GM23338 (cell line): ENCODE measurements at regions not wholly inside any gene's neighbourhood (a gene's known extent, or its start where the extent isn't known, plus 50 kb on each side); places are given as distances from the start of the nearest gene placed in this dataset.

Source experiments
- ATAC-seq: fragments of 200-7000 bp; cut with Tn5 transposase; 3 replicates; pipeline ENCODE4 v1.9.1; 2020
- DNase-seq: peaks from one replicate; pipeline ENCODE4 v3.0.0-alpha.2; 2015; ENCODE audit warnings: low spot score
- H2AFZ ChIP-seq: fragments of 200-600 bp; sonication (generic); 2 replicates; pipeline ENCODE4 v1.8.0; 2016; ENCODE audit warnings: antibody characterized with exemption, mild to moderate bottlenecking, moderate library complexity
- H3F3A ChIP-seq: fragments of 200-600 bp; sonication (generic); replicated peaks from 2 replicates; pipeline ENCODE4 v1.8.0; 2017; ENCODE audit warnings: antibody characterized with exemption, mixed run types, low read depth
- H3K27ac ChIP-seq: fragments of 200-600 bp; sonication (generic); 2 replicates; pipeline ENCODE4 v1.6.1; 2016; ENCODE audit warnings: low read depth
- H3K27me3 ChIP-seq: fragments of 200-600 bp; sonication (generic); 2 replicates; pipeline ENCODE4 v1.8.0; 2016; ENCODE audit warnings: mild to moderate bottlenecking, mixed run types, moderate library complexity; ENCODE audit not compliant: insufficient read depth
- H3K36me3 ChIP-seq: fragments of 200-600 bp; sonication (generic); 2 replicates; pipeline ENCODE4 v1.8.0; 2016; ENCODE audit warnings: mild to moderate bottlenecking; ENCODE audit not compliant: insufficient read depth
- H3K4me1 ChIP-seq: fragments of 200-600 bp; sonication (generic); 2 replicates; pipeline ENCODE4 v1.8.0; 2016; ENCODE audit warnings: mild to moderate bottlenecking, moderate library complexity; ENCODE audit not compliant: insufficient read depth
- H3K4me2 ChIP-seq: fragments of 200-600 bp; sonication (generic); 2 replicates; pipeline ENCODE4 v1.7.1; 2017; ENCODE audit warnings: mixed run types
- H3K4me3 ChIP-seq: fragments of 200-600 bp; sonication (generic); 2 replicates; pipeline ENCODE4 v1.6.1; 2016; ENCODE audit warnings: mixed run types
- H3K79me2 ChIP-seq: fragments of 200-600 bp; sonication (generic); replicated peaks from 2 replicates; pipeline ENCODE4 v1.8.0; 2017; ENCODE audit warnings: mild to moderate bottlenecking; ENCODE audit not compliant: insufficient read depth
- H3K9me2 ChIP-seq: fragments of 200-600 bp; sonication (generic); 2 replicates; pipeline ENCODE4 v1.8.0; 2017; ENCODE audit not compliant: insufficient read depth
- H4K20me1 ChIP-seq: fragments of 200-600 bp; sonication (generic); replicated peaks from 2 replicates; pipeline ENCODE4 v1.8.0; 2017; ENCODE audit warnings: mild to moderate bottlenecking; ENCODE audit not compliant: insufficient read depth
- H3K27ac Mint-ChIP-seq: 2 replicates; pipeline ENCODE4 v1.8.0; 2020; ENCODE audit warnings: inconsistent platforms, mild to moderate bottlenecking, moderate library complexity, mixed read lengths
- H3K27me3 Mint-ChIP-seq: 3 replicates; pipeline ENCODE4 v1.8.0; 2022; ENCODE audit warnings: low read depth, mild to moderate bottlenecking, moderate library complexity, mixed read lengths, inconsistent platforms; ENCODE audit not compliant: insufficient read depth, poor library complexity
- H3K36me3 Mint-ChIP-seq: 3 replicates; pipeline ENCODE4 v1.8.0; 2021; ENCODE audit warnings: low read depth, mild to moderate bottlenecking, inconsistent platforms, moderate library complexity, mixed read lengths
- H3K4me1 Mint-ChIP-seq: 3 replicates; pipeline ENCODE4 v1.8.0; 2020; ENCODE audit warnings: mild to moderate bottlenecking, inconsistent platforms, mixed read lengths
- H3K4me3 Mint-ChIP-seq: 3 replicates; pipeline ENCODE4 v1.8.0; 2021; ENCODE audit warnings: moderate library complexity, mild to moderate bottlenecking, inconsistent platforms, mixed read lengths
- H3K9me3 Mint-ChIP-seq: 3 replicates; pipeline ENCODE4 v1.8.0; 2020; ENCODE audit warnings: moderate library complexity, mild to moderate bottlenecking, inconsistent platforms, mixed read lengths
- CREB1 ChIP-seq: fragments of 250-450 bp; sonication (Bioruptor Pico); IDR thresholded peaks from 2 replicates; pipeline ENCODE4 v1.5.0; 2020; ENCODE audit warnings: low read depth, mild to moderate bottlenecking, moderate library complexity
- EZH2 ChIP-seq: fragments of 200-600 bp; sonication (generic); IDR thresholded peaks from one replicate; pipeline ENCODE4 v1.8.0; 2017; ENCODE audit warnings: antibody characterized with exemption, mild to moderate bottlenecking, low read depth; ENCODE audit not compliant: unreplicated experiment
- EZH2phosphoT487 ChIP-seq: fragments of 200-600 bp; sonication (generic); IDR thresholded peaks from one replicate; pipeline ENCODE4 v1.8.1; 2018; ENCODE audit warnings: antibody characterized with exemption; ENCODE audit not compliant: unreplicated experiment
- JUNB ChIP-seq: IDR thresholded peaks from one replicate; pipeline ENCODE4 v1.6.1; 2016; ENCODE audit warnings: antibody characterized with exemption; ENCODE audit not compliant: unreplicated experiment
- NANOG ChIP-seq: IDR thresholded peaks from 2 replicates; pipeline ENCODE4 v1.6.1; 2016; ENCODE audit warnings: antibody characterized with exemption, borderline replicate concordance
- POLR2AphosphoS5 ChIP-seq: IDR thresholded peaks from 2 replicates; pipeline ENCODE4 v1.6.1; 2016; ENCODE audit warnings: antibody characterized with exemption, low read depth
- STAT1 ChIP-seq: IDR thresholded peaks from one replicate; pipeline ENCODE4 v1.6.1; 2016; ENCODE audit warnings: antibody characterized with exemption; ENCODE audit not compliant: unreplicated experiment
- ZNF114 ChIP-seq: fragments of 250-450 bp; sonication (Bioruptor Pico); IDR thresholded peaks from 2 replicates; pipeline ENCODE4 v1.5.0; 2020; ENCODE audit warnings: mild to moderate bottlenecking, moderate library complexity
- ZNF331 ChIP-seq: fragments of 250-450 bp; sonication (Bioruptor Pico); IDR thresholded peaks from 2 replicates; pipeline ENCODE4 v1.5.0; 2020; ENCODE audit warnings: low read depth, mild to moderate bottlenecking, moderate library complexity
- TF ChIP-seq, protein P1 (sequence below): IDR thresholded peaks from 2 replicates; pipeline ENCODE4 v1.6.1; 2016; ENCODE audit warnings: antibody characterized with exemption
- TF ChIP-seq, protein P2 (sequence below): IDR thresholded peaks from one replicate; pipeline ENCODE4 v1.6.1; 2018; ENCODE audit warnings: antibody characterized with exemption; ENCODE audit not compliant: unreplicated experiment
- TF ChIP-seq, protein P3 (sequence below), 2 experiments: fragments of 200-600 bp in 1 of 2; sonication (generic) in 1 of 2; conservative IDR thresholded peaks; 2 replicates each; pipeline versions ENCODE4 v1.5.1 to v1.6.1; 2016 to 2017; ENCODE audit warnings: antibody characterized with exemption in 2 of 2, low read depth in 2 of 2, mild to moderate bottlenecking in 2 of 2, moderate library complexity in 1 of 2
- TF ChIP-seq, protein P4 (sequence below): fragments of 250-450 bp; sonication (Bioruptor Pico); IDR thresholded peaks from 2 replicates; pipeline ENCODE4 v1.5.0; 2020; ENCODE audit warnings: mild to moderate bottlenecking, moderate library complexity

GRCh38 chr10:52999681-53000080 is 227.1 kb upstream of the MBL2 start:
- H3K36me3 ChIP-seq = no peaks in the 10 kb centered on the region
- H3K4me2 ChIP-seq = no peak overlapping the region
- TF ChIP-seq EZH2phosphoT487 (no peak), CREB1 (CRISPR knock-in tag) (no peak), EZH2 (no peak), JUNB (no peak), ZNF331 (CRISPR knock-in tag) (no peak), POLR2AphosphoS5 (no peak), ZNF114 (CRISPR knock-in tag) (no peak), STAT1 (no peak), NANOG (no peak)
- TF ChIP-seq, protein P1, sequence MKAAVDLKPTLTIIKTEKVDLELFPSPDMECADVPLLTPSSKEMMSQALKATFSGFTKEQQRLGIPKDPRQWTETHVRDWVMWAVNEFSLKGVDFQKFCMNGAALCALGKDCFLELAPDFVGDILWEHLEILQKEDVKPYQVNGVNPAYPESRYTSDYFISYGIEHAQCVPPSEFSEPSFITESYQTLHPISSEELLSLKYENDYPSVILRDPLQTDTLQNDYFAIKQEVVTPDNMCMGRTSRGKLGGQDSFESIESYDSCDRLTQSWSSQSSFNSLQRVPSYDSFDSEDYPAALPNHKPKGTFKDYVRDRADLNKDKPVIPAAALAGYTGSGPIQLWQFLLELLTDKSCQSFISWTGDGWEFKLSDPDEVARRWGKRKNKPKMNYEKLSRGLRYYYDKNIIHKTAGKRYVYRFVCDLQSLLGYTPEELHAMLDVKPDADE = no peak
- TF ChIP-seq, protein P2, sequence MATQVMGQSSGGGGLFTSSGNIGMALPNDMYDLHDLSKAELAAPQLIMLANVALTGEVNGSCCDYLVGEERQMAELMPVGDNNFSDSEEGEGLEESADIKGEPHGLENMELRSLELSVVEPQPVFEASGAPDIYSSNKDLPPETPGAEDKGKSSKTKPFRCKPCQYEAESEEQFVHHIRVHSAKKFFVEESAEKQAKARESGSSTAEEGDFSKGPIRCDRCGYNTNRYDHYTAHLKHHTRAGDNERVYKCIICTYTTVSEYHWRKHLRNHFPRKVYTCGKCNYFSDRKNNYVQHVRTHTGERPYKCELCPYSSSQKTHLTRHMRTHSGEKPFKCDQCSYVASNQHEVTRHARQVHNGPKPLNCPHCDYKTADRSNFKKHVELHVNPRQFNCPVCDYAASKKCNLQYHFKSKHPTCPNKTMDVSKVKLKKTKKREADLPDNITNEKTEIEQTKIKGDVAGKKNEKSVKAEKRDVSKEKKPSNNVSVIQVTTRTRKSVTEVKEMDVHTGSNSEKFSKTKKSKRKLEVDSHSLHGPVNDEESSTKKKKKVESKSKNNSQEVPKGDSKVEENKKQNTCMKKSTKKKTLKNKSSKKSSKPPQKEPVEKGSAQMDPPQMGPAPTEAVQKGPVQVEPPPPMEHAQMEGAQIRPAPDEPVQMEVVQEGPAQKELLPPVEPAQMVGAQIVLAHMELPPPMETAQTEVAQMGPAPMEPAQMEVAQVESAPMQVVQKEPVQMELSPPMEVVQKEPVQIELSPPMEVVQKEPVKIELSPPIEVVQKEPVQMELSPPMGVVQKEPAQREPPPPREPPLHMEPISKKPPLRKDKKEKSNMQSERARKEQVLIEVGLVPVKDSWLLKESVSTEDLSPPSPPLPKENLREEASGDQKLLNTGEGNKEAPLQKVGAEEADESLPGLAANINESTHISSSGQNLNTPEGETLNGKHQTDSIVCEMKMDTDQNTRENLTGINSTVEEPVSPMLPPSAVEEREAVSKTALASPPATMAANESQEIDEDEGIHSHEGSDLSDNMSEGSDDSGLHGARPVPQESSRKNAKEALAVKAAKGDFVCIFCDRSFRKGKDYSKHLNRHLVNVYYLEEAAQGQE = no peak
- TF ChIP-seq, protein P3, sequence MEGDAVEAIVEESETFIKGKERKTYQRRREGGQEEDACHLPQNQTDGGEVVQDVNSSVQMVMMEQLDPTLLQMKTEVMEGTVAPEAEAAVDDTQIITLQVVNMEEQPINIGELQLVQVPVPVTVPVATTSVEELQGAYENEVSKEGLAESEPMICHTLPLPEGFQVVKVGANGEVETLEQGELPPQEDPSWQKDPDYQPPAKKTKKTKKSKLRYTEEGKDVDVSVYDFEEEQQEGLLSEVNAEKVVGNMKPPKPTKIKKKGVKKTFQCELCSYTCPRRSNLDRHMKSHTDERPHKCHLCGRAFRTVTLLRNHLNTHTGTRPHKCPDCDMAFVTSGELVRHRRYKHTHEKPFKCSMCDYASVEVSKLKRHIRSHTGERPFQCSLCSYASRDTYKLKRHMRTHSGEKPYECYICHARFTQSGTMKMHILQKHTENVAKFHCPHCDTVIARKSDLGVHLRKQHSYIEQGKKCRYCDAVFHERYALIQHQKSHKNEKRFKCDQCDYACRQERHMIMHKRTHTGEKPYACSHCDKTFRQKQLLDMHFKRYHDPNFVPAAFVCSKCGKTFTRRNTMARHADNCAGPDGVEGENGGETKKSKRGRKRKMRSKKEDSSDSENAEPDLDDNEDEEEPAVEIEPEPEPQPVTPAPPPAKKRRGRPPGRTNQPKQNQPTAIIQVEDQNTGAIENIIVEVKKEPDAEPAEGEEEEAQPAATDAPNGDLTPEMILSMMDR (conservative IDR thresholded peaks at IDR 0.05; ENCODE audit: low read depth in 2 of 2) = no peak
- TF ChIP-seq, protein P4, sequence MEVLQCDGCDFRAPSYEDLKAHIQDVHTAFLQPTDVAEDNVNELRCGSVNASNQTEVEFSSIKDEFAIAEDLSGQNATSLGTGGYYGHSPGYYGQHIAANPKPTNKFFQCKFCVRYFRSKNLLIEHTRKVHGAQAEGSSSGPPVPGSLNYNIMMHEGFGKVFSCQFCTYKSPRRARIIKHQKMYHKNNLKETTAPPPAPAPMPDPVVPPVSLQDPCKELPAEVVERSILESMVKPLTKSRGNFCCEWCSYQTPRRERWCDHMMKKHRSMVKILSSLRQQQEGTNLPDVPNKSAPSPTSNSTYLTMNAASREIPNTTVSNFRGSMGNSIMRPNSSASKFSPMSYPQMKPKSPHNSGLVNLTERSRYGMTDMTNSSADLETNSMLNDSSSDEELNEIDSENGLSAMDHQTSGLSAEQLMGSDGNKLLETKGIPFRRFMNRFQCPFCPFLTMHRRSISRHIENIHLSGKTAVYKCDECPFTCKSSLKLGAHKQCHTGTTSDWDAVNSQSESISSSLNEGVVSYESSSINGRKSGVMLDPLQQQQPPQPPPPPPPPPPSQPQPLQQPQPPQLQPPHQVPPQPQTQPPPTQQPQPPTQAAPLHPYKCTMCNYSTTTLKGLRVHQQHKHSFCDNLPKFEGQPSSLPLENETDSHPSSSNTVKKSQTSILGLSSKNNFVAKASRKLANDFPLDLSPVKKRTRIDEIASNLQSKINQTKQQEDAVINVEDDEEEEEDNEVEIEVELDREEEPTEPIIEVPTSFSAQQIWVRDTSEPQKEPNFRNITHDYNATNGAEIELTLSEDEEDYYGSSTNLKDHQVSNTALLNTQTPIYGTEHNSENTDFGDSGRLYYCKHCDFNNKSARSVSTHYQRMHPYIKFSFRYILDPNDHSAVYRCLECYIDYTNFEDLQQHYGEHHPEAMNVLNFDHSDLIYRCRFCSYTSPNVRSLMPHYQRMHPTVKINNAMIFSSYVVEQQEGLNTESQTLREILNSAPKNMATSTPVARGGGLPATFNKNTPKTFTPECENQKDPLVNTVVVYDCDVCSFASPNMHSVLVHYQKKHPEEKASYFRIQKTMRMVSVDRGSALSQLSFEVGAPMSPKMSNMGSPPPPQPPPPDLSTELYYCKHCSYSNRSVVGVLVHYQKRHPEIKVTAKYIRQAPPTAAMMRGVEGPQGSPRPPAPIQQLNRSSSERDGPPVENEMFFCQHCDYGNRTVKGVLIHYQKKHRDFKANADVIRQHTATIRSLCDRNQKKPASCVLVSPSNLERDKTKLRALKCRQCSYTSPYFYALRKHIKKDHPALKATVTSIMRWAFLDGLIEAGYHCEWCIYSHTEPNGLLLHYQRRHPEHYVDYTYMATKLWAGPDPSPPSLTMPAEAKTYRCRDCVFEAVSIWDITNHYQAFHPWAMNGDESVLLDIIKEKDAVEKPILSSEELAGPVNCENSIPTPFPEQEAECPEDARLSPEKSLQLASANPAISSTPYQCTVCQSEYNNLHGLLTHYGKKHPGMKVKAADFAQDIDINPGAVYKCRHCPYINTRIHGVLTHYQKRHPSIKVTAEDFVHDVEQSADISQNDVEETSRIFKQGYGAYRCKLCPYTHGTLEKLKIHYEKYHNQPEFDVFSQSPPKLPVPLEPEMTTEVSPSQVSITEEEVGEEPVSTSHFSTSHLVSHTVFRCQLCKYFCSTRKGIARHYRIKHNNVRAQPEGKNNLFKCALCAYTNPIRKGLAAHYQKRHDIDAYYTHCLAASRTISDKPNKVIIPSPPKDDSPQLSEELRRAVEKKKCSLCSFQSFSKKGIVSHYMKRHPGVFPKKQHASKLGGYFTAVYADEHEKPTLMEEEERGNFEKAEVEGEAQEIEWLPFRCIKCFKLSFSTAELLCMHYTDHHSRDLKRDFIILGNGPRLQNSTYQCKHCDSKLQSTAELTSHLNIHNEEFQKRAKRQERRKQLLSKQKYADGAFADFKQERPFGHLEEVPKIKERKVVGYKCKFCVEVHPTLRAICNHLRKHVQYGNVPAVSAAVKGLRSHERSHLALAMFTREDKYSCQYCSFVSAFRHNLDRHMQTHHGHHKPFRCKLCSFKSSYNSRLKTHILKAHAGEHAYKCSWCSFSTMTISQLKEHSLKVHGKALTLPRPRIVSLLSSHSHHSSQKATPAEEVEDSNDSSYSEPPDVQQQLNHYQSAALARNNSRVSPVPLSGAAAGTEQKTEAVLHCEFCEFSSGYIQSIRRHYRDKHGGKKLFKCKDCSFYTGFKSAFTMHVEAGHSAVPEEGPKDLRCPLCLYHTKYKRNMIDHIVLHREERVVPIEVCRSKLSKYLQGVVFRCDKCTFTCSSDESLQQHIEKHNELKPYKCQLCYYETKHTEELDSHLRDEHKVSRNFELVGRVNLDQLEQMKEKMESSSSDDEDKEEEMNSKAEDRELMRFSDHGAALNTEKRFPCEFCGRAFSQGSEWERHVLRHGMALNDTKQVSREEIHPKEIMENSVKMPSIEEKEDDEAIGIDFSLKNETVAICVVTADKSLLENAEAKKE (CRISPR knock-in tag) = no peak
- H3K9me2 ChIP-seq = no peaks in the 10 kb centered on the region
- Mint-ChIP-seq H3K9me3 (peaks cover 15% of the 10 kb centered on the region), H3K27me3 (no peaks in the 10 kb centered on the region), H3K36me3 (peaks cover 13% of the 10 kb centered on the region), H3K27ac (no peak overlapping the region), H3K4me1 (peaks cover 13% of the 10 kb centered on the region), H3K4me3 (no peak overlapping the region)
- H3K4me3 ChIP-seq = no peak overlapping the region
- DNase-seq = no peak
- no peaks in the 10 kb centered on the region for H4K20me1 ChIP-seq
- H3F3A ChIP-seq = no peaks in the 10 kb centered on the region
- no peaks in the 10 kb centered on the region for H3K4me1 ChIP-seq
- H3K27me3 ChIP-seq = no peaks in the 10 kb centered on the region
- no peak overlapping the region for H3K27ac ChIP-seq
- peak overlapping the region; percentile 75 for H2AFZ ChIP-seq
- no peaks in the 10 kb centered on the region for H3K79me2 ChIP-seq
- no peak for ATAC-seq
